ENCODE measurements at regions not wholly inside any gene's neighbourhood (a gene's known extent, or its start where the extent isn't known, plus 50 kb on each side); places are given as distances from the start of the nearest gene placed in this dataset.

- TF ChIP-seq CTCF (IDR thresholded peaks at IDR 0.05; ENCODE audit: low read depth, low read length, poor library complexity, severe bottlenecking) (no peak), EZH2phosphoT487 (IDR thresholded peaks at IDR 0.05; ENCODE audit: borderline replicate concordance, low read length) (no peak)
Observed at GRCh38 chr6:71375676-71376075, 87.1 kb downstream of the OGFRL1 start.

All from DOHH2 (cell line).